K562 (cell line): ENCODE measurements at regions not wholly inside any gene's neighbourhood (a gene's known extent, or its start where the extent isn't known, plus 50 kb on each side); places are given as distances from the start of the nearest gene placed in this dataset.

Experiments used
- ATAC-seq: fragments of 200-7000 bp; cut with Tn5 transposase; 3 replicates; pipeline ENCODE4 v1.9.1; 2020; ENCODE audit warnings: moderate library complexity
- BruUV-seq: library from RNA; stranded (reverse); fragments of 400-500 nt; replicated peaks from 2 replicates; lab custom pipeline; 2021; lab: Mats Ljungman, UMichigan
- CTCF ChIA-PET: fragments of 300-600 bp; formaldehyde crosslinking; extraction: SDS; loops from one replicate; lab custom pipeline; 2021; ENCODE audit warnings: low intra/inter-chr PET ratio; lab: Yijun Ruan, JAX
- POLR2A ChIA-PET: fragments of 300-600, 350-650 bp; sonication (Branson Sonifier 250); formaldehyde crosslinking; extraction: SDS; loops from one replicate; lab custom pipeline; 2021; ENCODE audit warnings: antibody characterized with exemption, inconsistent platforms; lab: Yijun Ruan, JAX
- DNase-seq, 4 experiments: peaks; one replicate each; pipeline versions ENCODE4 v3.0.0 to v3.0.0-alpha.2; 2011 to 2018; ENCODE audit warnings: low spot score in 3 of 4, mixed read lengths in 3 of 4; ENCODE audit errors: extremely low read depth in 1 of 4
- FAIRE-seq: peaks from 2 replicates; lab custom pipeline; 2011; peaks lifted over from hg19 to GRCh38; lab: Jason Lieb, UNC
- H2AFZ ChIP-seq: 2 replicates; pipeline ENCODE4 v1.6.0; 2011; ENCODE audit warnings: low read depth, low read length, control low read depth, inconsistent platforms
- H3K27ac ChIP-seq: fragments of 200-600 bp; 3 replicates; pipeline ENCODE4 v1.8.0; 2011; ENCODE audit warnings: low read depth, mild to moderate bottlenecking, control low read depth, inconsistent platforms, low read length, moderate library complexity, mixed read lengths; ENCODE audit errors: extremely low read depth
- H3K27me3 ChIP-seq, 2 experiments: fragments of 300-600 bp in 1 of 2; 2 replicates in 1 of 2; 3 replicates in 1 of 2; pipeline versions ENCODE4 v1.6.0 to v1.8.0; 2011; ENCODE audit warnings: inconsistent platforms in 2 of 2, low read length in 2 of 2, mild to moderate bottlenecking in 1 of 2, mixed read lengths in 1 of 2, moderate library complexity in 1 of 2; ENCODE audit not compliant: control insufficient read depth in 2 of 2, insufficient read depth in 2 of 2
- H3K36me3 ChIP-seq: fragments of 300-600 bp; 3 replicates; pipeline ENCODE4 v1.8.0; 2011; ENCODE audit warnings: mild to moderate bottlenecking, low read length, inconsistent platforms; ENCODE audit not compliant: control insufficient read depth, insufficient read depth
- H3K4me1 ChIP-seq, 2 experiments: fragments of 200-600 bp in 1 of 2; replicated peaks in 1 of 2; 2 replicates in 1 of 2; 3 replicates in 1 of 2; pipeline versions ENCODE4 v1.5.1 to v1.8.0; 2011; ENCODE audit warnings: inconsistent platforms in 2 of 2, low read length in 2 of 2, mild to moderate bottlenecking in 1 of 2, mixed read lengths in 1 of 2, moderate library complexity in 1 of 2; ENCODE audit not compliant: control insufficient read depth in 2 of 2, insufficient read depth in 2 of 2
- H3K4me2 ChIP-seq: 2 replicates; pipeline ENCODE4 v1.6.1; 2011; ENCODE audit warnings: low read length, control low read depth, inconsistent platforms, mixed read lengths; ENCODE audit not compliant: insufficient read depth
- H3K4me3 ChIP-seq: fragments of 200-600 bp; sonication (generic), shearing (Covaris generic); 2 replicates; pipeline ENCODE4 v1.5.1; 2016; ENCODE audit warnings: control low read depth, inconsistent platforms
- H3K79me2 ChIP-seq: fragments of 200-600 bp; 3 replicates; pipeline ENCODE4 v1.8.0; 2011; ENCODE audit warnings: low read length, inconsistent platforms; ENCODE audit not compliant: control insufficient read depth, insufficient read depth
- H3K9ac ChIP-seq, 2 experiments: 2 replicates each; pipeline versions ENCODE4 v1.6.0 to v1.6.1; 2011; ENCODE audit warnings: low read depth in 2 of 2, low read length in 2 of 2, control low read depth in 1 of 2, inconsistent platforms in 1 of 2, mild to moderate bottlenecking in 1 of 2, mixed read lengths in 1 of 2; ENCODE audit not compliant: insufficient read depth in 1 of 2
- H3K9me1 ChIP-seq: one replicate; pipeline ENCODE4 v1.6.0; 2011; ENCODE audit warnings: inconsistent platforms, mild to moderate bottlenecking, low read length, moderate library complexity; ENCODE audit not compliant: control insufficient read depth, insufficient read depth
- H3K9me3 ChIP-seq: replicated peaks from 2 replicates; pipeline ENCODE4 v1.5.1; 2011; ENCODE audit warnings: low read depth, low read length, inconsistent platforms; ENCODE audit not compliant: control insufficient read depth, insufficient read depth
- H4K20me1 ChIP-seq: replicated peaks from 2 replicates; pipeline ENCODE4 v1.6.1; 2011; ENCODE audit warnings: low read length, inconsistent platforms, mixed read lengths; ENCODE audit not compliant: control insufficient read depth, insufficient read depth
- E2F3 ChIP-seq: fragments of 250-450 bp; sonication (Bioruptor Pico); IDR thresholded peaks from 2 replicates; pipeline ENCODE4 v1.4.0; 2020; ENCODE audit warnings: mild to moderate bottlenecking
- FUS ChIP-seq: fragments of 200-400 bp; formaldehyde crosslinking; optimal IDR thresholded peaks from 2 replicates; pipeline ENCODE3; 2017; ENCODE audit warnings: low read depth, low read length
- IRF2 ChIP-seq: sonication (generic); formaldehyde crosslinking; IDR thresholded peaks from 2 replicates; pipeline ENCODE4 v1.8.1; 2022; ENCODE audit warnings: mild to moderate bottlenecking, missing genetic modification reagents
- LARP7 ChIP-seq: fragments of 450-650 bp; IDR thresholded peaks from 2 replicates; pipeline ENCODE4 v1.6.1; 2016
- RB1 ChIP-seq: fragments of 450-650 bp; IDR thresholded peaks from 2 replicates; pipeline ENCODE4 v1.6.1; 2017; ENCODE audit warnings: low read depth, mild to moderate bottlenecking
- RBM39 ChIP-seq: fragments of 200-400 bp; formaldehyde crosslinking; optimal IDR thresholded peaks from 2 replicates; pipeline ENCODE3; 2018; ENCODE audit warnings: low read depth, low read length
- SOX6 ChIP-seq: fragments of 450-650 bp; IDR thresholded peaks from 2 replicates; pipeline ENCODE4 v1.6.1; 2014; ENCODE audit warnings: mild to moderate bottlenecking
- TSC22D4 ChIP-seq: fragments of 450-650 bp; IDR thresholded peaks from 2 replicates; pipeline ENCODE4 v1.6.1; 2016; ENCODE audit warnings: missing genetic modification characterization, missing biosample characterization, control low read depth
- ZBTB8A ChIP-seq: fragments of 450-650 bp; IDR thresholded peaks from 2 replicates; pipeline ENCODE4 v1.6.1; 2018; ENCODE audit warnings: mild to moderate bottlenecking, moderate library complexity; ENCODE audit not compliant: partially characterized antibody
- ZNF561 ChIP-seq: fragments of 450-650 bp; formaldehyde crosslinking; conservative IDR thresholded peaks from 2 replicates; pipeline ENCODE4 v1.4.0; 2020; ENCODE audit warnings: mild to moderate bottlenecking, moderate library complexity
- WGBS: fragments of 100-300 bp; shearing (Covaris generic); methylation state at CpG from one replicate; pipeline ENCODE4 v1.1.6; 2016; ENCODE audit warnings: low coverage, mixed read lengths; ENCODE audit not compliant: insufficient coverage; ENCODE audit errors: missing lambda C conversion rate; 5-methylcytosine and 5-hydroxymethylcytosine counted together
- in situ Hi-C: fragments of 300-500 bp; cut with MboI; formaldehyde crosslinking; loops from 4 replicates; pipeline ENCODE4 v1.15.0; 2018; ENCODE audit warnings: inconsistent platforms, mixed read lengths
- intact Hi-C: fragments of 100-400 bp; cut with micrococcal nuclease; formaldehyde crosslinking; loops from 2 replicates; pipeline ENCODE4 v1.14.2; 2022
- TF ChIP-seq, protein P1 (sequence below): fragments of 450-650 bp; formaldehyde crosslinking; IDR thresholded peaks from 2 replicates; pipeline ENCODE4 v1.4.0; 2020; ENCODE audit warnings: mild to moderate bottlenecking, moderate library complexity
- TF ChIP-seq, protein P2 (sequence below): sonication (generic); formaldehyde crosslinking; IDR thresholded peaks from 2 replicates; pipeline ENCODE4 v1.8.1; 2023; ENCODE audit warnings: mild to moderate bottlenecking, missing genetic modification reagents
- TF ChIP-seq, protein P3 (sequence below): fragments of 250-450 bp; sonication (Bioruptor Pico); IDR thresholded peaks from 2 replicates; pipeline ENCODE4 v1.8.0; 2022; ENCODE audit warnings: inconsistent platforms
- TF ChIP-seq, protein P4 (sequence below): fragments of 250-450 bp; sonication (Bioruptor Pico); IDR thresholded peaks from 2 replicates; pipeline ENCODE4 v1.8.0; 2022; ENCODE audit warnings: inconsistent platforms, mild to moderate bottlenecking, moderate library complexity, borderline replicate concordance

DNA sequence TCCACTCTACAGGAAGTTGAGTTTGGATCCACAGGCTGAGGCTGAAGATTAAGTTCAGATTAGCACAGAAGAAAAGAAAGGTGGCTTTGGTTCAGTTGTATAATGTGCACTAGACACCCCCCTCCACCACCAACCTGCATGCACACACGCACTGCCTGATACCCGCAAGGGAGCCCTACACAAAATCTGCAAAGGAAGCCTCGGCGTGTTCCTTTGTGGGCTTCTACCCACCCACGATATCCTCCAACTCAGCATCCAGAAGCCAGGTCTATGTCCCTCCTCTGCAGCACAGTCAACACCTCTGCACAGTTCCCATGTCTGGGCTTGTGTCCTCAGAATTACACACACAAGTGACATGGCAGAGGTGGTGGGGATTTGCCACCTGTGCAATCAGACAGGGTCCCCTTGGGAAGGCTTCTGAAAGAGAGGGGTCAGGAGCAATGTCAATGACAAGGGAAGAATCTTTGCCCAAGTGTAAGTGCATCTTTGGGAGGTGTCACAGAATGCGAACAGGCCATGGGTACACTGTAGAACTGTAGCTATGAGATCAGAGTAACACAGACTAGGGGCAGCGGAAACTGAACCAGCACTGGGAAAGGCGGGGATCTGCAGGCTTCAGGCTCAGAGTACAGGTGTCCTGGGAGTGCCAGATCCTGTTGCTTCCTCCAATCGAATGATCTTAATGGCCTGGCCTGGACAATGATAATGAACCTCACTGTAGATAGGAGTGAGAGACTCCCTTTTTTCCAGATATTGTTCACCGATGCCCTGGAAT lies 148.6 kb upstream of the ETV3 start:
- DNase-seq: no peak
- Histone ChIP-seq H3K36me3 (no peaks in the 10 kb centered on the region; the same call in 2 of the 3 replicates), H2AFZ (no peak overlapping the region), H3K9ac (no peak overlapping the region; a peak in 1 of 4 replicates), H3K9me3 (no peaks in the 10 kb centered on the region), H3K27me3 (peaks cover 0 to 10% of the 10 kb centered on the region in 2 experiments; a peak in 3 of 5 replicates), H3K79me2 (no peaks in the 10 kb centered on the region), H3K4me1 (peaks cover 0 to 9% of the 10 kb centered on the region in 2 experiments; a peak in 3 of 5 replicates), H3K27ac (no peak overlapping the region), H3K9me1 (no peaks in the 10 kb centered on the region), H3K4me2 (no peak overlapping the region), H4K20me1 (no peaks in the 10 kb centered on the region), H3K4me3 (no peak overlapping the region)
- BruUV-seq: no TSS peak
- FAIRE-seq: no peak
- 30% methylated on average over 10 of the region's 10 CpGs for WGBS
- no peak for TF ChIP-seq IRF2 (CRISPR knock-in tag)
- TF ChIP-seq E2F3 (CRISPR knock-in tag): no peak
- no peak for TF ChIP-seq ZNF561 (CRISPR knock-in tag)
- TF ChIP-seq, protein P1, sequence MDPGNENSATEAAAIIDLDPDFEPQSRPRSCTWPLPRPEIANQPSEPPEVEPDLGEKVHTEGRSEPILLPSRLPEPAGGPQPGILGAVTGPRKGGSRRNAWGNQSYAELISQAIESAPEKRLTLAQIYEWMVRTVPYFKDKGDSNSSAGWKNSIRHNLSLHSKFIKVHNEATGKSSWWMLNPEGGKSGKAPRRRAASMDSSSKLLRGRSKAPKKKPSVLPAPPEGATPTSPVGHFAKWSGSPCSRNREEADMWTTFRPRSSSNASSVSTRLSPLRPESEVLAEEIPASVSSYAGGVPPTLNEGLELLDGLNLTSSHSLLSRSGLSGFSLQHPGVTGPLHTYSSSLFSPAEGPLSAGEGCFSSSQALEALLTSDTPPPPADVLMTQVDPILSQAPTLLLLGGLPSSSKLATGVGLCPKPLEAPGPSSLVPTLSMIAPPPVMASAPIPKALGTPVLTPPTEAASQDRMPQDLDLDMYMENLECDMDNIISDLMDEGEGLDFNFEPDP (CRISPR knock-in tag): no peak
- no peak for TF ChIP-seq ZBTB8A
- TF ChIP-seq, protein P2, sequence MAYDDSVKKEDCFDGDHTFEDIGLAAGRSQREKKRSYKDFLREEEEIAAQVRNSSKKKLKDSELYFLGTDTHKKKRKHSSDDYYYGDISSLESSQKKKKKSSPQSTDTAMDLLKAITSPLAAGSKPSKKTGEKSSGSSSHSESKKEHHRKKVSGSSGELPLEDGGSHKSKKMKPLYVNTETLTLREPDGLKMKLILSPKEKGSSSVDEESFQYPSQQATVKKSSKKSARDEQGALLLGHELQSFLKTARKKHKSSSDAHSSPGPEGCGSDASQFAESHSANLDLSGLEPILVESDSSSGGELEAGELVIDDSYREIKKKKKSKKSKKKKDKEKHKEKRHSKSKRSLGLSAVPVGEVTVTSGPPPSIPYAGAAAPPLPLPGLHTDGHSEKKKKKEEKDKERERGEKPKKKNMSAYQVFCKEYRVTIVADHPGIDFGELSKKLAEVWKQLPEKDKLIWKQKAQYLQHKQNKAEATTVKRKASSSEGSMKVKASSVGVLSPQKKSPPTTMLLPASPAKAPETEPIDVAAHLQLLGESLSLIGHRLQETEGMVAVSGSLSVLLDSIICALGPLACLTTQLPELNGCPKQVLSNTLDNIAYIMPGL (CRISPR knock-in tag): no peak
- TF ChIP-seq LARP7: no peak
- TF ChIP-seq, protein P3, sequence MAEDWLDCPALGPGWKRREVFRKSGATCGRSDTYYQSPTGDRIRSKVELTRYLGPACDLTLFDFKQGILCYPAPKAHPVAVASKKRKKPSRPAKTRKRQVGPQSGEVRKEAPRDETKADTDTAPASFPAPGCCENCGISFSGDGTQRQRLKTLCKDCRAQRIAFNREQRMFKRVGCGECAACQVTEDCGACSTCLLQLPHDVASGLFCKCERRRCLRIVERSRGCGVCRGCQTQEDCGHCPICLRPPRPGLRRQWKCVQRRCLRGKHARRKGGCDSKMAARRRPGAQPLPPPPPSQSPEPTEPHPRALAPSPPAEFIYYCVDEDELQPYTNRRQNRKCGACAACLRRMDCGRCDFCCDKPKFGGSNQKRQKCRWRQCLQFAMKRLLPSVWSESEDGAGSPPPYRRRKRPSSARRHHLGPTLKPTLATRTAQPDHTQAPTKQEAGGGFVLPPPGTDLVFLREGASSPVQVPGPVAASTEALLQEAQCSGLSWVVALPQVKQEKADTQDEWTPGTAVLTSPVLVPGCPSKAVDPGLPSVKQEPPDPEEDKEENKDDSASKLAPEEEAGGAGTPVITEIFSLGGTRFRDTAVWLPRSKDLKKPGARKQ: no peak
- TF ChIP-seq SOX6: no peak
- no peak for TF ChIP-seq RBM39
- no peak for TF ChIP-seq FUS
- TF ChIP-seq, protein P4, sequence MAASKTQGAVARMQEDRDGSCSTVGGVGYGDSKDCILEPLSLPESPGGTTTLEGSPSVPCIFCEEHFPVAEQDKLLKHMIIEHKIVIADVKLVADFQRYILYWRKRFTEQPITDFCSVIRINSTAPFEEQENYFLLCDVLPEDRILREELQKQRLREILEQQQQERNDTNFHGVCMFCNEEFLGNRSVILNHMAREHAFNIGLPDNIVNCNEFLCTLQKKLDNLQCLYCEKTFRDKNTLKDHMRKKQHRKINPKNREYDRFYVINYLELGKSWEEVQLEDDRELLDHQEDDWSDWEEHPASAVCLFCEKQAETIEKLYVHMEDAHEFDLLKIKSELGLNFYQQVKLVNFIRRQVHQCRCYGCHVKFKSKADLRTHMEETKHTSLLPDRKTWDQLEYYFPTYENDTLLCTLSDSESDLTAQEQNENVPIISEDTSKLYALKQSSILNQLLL (CRISPR knock-in tag): no peak
- TF ChIP-seq TSC22D4 (tag): no peak
- no peak for TF ChIP-seq RB1
- ChIA-PET POLR2A (interaction anchor here (0.7 kb wide), 2 partner anchors 10 to 24 kb away, joined by 4 to 6 read pairs; no protein-coding TSS in a partner anchor), CTCF (no interaction called here)
- in situ Hi-C loops: no loop called here
- intact Hi-C loops: no loop called here
- ATAC-seq: no peak
